ENCODE measurements at regions not wholly inside any gene's neighbourhood (a gene's known extent, or its start where the extent isn't known, plus 50 kb on each side); places are given as distances from the start of the nearest gene placed in this dataset.
"Not testable (repeated sequence)": the region's sequence is repeated elsewhere in the genome, so short reads cannot be mapped to it uniquely, and the experiment has no call there.

- no peak for DNase-seq (ENCODE audit: low read depth)
These were observed 384.5 kb downstream of the SEC23A start for GRCh38 chr14:38718519-38718918.

- peak; percentile 79 for DNase-seq (ENCODE audit: low read depth)
These were observed 386.1 kb downstream of the SEC23A start for GRCh38 chr14:38716926-38717325.

- DNase-seq (ENCODE audit: low read depth) = no peak
These were observed 392.2 kb downstream of the SEC23A start for GRCh38 chr14:38710881-38711280.

- no peak for DNase-seq (ENCODE audit: low read depth)
These were observed 392.8 kb downstream of the SEC23A start for GRCh38 chr14:38710196-38710595.

- peak; percentile 11 for DNase-seq (ENCODE audit: low read depth)
These were observed 397.8 kb downstream of the SEC23A start for GRCh38 chr14:38705220-38705619.

GRCh38 chr14:38704220-38704619 is 398.8 kb downstream of the SEC23A start:
- no peak for DNase-seq (ENCODE audit: low read depth)

DNA sequence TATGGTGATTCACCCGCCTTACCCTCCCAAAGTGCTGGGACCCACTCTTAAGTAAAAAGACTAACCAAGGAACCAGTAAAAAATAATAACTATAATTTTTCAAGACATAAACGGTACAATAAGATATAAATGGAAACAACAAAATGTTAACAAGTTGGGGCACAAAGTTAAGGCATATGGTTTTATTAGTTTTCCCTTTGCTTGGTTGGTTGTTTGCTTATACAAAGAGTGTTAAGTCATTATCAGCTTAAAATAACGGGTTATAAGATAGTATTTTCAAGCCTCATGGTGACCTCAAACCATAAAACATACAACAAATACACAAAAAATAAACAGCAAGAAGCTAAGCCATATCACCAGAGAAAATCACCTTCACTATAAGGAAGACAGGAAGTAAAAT is 406.1 kb downstream of the SEC23A start:
- DNase-seq (ENCODE audit: low read depth) = no peak

DNA sequence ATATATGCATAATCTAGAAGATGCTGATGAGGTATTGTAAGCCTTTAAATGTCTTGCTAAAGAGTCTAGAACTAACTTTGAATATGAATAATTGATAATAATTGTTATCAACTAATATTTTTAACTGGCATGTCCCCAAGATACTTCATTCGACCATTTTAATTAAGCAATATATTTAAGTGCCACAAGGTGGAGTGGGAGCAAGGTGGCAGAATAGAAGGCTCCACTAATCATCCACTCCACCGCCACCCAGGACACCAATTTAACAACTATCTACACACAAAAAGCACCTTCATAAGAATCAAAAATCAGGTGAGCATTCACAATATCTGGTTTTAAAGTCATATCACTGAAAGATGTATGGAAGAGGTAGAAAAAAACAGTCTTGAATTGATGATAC is 409.6 kb downstream of the SEC23A start:
- no peak for DNase-seq (ENCODE audit: low read depth)

DNA sequence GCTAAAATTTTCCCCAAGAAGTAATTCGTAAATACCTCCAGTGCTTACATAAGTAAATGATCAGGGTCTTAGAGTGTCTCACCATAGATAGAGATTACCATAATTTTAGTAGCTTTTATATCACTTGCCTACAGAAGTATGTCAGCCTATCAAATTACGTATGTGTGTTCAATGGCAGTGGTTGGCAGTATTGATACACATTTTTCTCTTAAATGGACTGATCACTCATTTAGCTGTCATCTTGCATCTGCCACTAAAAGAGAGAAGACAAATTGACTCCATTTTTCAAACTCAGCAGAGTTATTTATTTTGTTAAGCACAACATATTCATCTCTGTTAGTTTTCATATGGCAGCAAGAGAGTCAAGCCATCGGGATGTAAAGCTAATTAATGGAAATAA is 413.1 kb upstream of the CLEC14A start:
- no peak for DNase-seq (ENCODE audit: low read depth)

DNA sequence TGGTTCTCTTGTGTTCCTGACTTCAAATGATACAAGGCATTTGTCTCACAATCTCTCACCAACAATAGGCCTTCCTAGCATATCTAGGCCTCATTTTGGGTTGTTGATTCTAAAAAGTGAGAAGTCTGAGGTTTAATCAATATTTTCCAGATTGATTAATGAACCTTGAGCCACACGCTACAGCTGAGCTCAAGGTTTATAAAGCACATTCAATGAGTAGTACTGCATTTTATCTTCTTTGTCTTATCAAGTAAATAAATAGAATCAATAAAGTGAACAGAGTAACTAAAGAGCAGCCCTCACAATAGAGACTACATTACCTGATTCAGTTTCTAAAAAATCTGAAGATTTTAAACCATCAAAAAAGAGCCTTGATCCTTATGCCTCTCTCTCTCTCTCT is 407.5 kb upstream of the CLEC14A start:
- DNase-seq (ENCODE audit: low read depth) = no peak

DNA sequence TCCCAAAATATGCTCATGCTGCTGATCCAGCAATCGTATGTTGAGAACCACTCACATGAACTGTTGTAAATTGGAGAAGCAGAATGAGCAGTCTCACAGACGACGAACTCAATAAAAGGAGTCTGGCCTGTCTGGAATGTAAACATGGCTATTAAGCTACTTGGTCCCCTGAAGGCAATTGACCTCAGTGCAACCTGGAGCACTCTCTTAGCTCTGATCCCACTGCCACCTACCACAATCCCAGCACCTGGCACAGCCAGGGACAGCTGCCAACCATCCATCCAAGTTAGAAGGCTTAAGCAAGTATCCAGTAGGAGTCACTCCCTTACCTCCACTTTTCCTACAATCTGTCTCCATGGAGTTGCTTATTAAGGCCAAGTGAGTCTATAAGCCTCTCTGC is 406.9 kb upstream of the CLEC14A start:
- DNase-seq (ENCODE audit: low read depth) = no peak

DNA sequence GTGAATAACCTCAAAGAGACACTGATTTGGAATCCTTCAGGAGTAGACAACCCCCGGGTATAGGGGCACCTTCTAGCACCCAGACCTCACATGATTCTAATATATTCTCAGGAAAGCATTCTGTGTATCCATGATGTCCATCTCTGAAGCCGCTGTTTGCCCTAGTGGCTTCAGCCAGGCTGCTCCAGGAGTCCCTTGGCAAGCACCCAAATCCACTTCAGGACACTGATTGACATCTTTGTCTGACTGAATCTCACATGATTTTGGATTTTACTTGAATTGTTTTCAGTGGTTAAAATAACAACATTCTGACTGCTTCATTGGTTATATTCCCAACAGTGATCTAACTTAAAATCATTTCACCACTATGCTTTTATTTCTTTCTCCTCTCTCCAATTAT is 390.5 kb upstream of the CLEC14A start:
- DNase-seq (ENCODE audit: low read depth) = peak; percentile 5

DNA sequence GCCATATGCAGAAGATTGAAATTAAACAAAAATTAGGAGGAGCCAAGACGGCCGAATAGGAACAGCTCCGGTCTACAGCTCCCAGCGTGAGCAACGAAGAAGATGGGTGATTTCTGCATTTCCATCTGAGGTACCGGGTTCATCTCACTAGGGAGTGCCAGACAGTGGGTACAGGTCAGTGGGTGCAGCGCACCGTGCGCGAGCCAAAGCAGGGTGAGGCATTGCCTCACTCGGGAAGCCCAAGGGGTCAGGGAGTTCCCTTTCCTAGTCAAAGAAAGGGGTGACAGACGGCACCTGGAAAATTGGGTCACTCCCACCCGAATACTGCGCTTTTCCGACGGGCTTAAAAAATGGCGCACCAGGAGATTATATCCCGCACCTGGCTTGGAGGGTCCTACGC is 379.0 kb upstream of the CLEC14A start:
- not testable (repeated sequence) for DNase-seq (ENCODE audit: low read depth)

- DNase-seq (ENCODE audit: low read depth) = no peak
These were observed 373.5 kb upstream of the CLEC14A start for GRCh38 chr14:38629412-38629811.

- no peak for DNase-seq (ENCODE audit: low read depth)
These were observed 371.3 kb upstream of the CLEC14A start for GRCh38 chr14:38627163-38627562.

DNA sequence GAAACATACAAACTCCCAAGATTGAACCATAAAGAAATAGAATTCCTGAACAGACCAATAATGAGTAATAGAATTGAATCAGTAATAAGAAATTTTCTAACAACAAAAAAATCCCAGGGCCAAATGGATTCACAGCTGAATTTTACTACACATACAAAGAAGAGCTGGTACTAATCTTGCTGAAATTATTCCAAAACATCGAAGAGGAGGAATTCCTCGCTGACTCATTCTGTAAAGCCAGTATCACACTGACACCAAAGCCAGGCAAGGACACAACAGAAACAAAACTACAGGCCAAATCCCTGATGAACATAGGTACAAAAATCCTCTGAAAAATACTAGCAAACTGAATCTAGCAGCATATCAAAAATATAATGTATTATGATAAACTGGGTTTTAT is 367.8 kb upstream of the CLEC14A start:
- peak; percentile 10 for DNase-seq (ENCODE audit: low read depth)

GRCh38 chr14:38618514-38618913 is 362.6 kb upstream of the CLEC14A start:
- no peak for DNase-seq (ENCODE audit: low read depth)

GRCh38 chr14:38616959-38617358 is 361.1 kb upstream of the CLEC14A start:
- peak; percentile 88 for DNase-seq (ENCODE audit: low read depth)

DNA sequence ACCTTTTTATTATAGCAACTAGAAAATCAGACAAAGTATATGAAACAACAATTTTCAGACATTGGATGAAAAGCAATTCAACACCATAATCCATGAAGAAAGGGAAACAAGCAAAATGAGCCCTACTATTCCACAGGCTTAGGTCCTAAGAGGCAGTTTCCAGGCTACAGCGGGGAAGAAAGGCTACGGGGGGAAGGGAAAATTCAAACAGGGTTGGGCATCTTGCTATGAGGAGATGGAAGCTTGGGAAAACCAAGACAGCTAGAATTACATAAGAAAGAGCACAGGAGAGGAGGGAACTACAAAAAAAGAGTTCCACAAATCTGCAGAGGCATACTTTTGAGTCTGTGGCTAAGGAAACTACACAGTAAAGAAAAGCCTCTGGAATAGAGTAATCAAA is 356.0 kb upstream of the CLEC14A start:
- DNase-seq (ENCODE audit: low read depth) = no peak

DNA sequence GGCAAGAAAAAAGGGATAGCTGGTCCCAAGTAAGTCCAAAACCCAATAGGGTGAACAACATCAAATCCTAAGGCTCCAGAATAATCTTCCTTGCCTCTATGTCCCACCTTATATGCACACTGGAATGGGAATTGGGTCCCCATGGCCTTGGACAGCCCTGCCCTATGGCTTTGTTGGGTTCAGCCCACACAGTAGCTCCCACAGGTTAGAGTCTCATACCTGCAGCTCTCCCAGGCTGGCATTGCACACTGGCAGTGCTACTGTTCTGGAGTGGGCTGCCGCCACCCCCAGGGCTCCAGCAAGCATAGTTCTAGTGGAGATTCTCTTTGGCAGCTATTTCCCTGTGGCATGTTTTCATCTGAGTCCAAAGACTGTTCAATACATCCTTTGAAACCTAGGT is 352.4 kb upstream of the CLEC14A start:
- DNase-seq (ENCODE audit: low read depth) = no peak

DNA sequence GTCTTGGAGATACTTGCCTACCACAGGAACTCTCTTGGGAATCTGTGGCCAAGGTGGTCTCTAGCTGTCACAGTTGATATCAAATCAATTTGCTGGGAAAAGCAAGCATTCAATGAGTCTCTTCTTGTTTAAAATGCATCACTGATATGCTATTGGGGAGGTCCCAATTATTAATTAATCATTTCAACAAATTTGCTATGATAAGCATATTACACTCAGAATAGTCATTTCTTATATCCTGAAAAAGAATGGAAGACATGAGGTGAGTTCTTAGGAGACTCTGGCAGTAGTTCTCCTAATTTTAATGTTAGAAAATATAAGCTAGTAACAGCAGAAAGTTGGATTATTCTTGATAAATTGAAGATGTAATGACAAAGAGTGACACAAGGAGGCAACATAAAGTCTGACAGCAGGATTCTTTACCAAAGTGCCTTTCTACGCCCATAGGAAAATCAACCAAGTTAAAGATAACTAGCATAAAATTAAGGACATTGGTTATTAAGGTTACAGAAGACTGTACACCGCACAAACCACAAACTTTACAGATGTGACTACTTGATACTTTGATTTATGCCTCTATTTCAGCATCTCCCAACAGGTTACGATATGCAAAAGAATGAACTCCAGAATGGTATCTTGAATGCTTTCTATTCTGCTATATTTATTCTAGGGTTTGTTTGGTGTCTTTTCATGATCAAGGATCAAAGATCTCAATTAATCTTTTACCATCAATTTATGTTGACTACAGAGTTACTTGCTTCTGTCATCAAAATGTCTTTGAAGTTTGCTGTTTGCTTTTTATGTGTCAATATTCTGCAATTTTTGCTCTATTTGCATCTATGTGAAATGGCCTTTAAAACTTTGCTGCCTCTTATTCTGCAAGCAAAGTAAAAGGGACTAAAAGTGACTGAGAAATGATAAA is 349.6 kb upstream of the CLEC14A start:
- DNase-seq (ENCODE audit: low read depth) = no peak

DNA sequence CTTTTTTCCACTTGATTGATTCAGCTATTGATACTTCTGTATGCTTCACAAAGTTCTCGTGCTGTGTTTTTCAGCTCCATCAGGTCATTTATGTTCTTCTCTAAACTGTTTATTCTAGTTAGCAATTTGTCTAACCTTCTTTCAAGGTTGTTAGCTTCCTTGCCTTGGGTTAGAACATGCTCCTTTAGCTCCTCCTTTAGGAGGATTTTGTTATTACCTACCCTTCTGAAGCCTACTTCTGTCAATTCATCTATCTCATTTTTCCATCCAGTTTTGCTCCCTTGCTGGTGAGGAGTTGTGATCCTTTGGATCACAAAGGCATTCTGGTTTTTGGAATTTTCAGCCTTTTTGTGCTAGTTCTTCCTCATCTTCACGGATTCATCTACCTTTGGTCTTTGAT is 344.7 kb upstream of the CLEC14A start:
- peak; percentile 34 for DNase-seq (ENCODE audit: low read depth)

GRCh38 chr14:38593476-38593875 is 337.6 kb upstream of the CLEC14A start:
- no peak for DNase-seq (ENCODE audit: low read depth)

All from myocyte (in vitro differentiated cells).